Keratinocyte (primary cell): ENCODE measurements at regions not wholly inside any gene's neighbourhood (a gene's known extent, or its start where the extent isn't known, plus 50 kb on each side); places are given as distances from the start of the nearest gene placed in this dataset.

Experiments used
- DNase-seq: peaks from one replicate; pipeline ENCODE4 v3.0.0-alpha.2; 2011; ENCODE audit warnings: low read depth, missing footprints, low spot score
- FAIRE-seq: peaks from 2 replicates; lab custom pipeline; 2011; peaks lifted over from hg19 to GRCh38; lab: Jason Lieb, UNC
- H2AFZ ChIP-seq: 2 replicates; pipeline ENCODE4 v1.6.0; 2012; ENCODE audit warnings: low read length, control low read depth, inconsistent platforms; ENCODE audit not compliant: control insufficient read depth
- H3K27ac ChIP-seq: 2 replicates; pipeline ENCODE4 v1.5.1; 2011; ENCODE audit warnings: low read length; ENCODE audit not compliant: control insufficient read depth, insufficient read depth
- H3K27me3 ChIP-seq: 3 replicates; pipeline ENCODE4 v1.6.0; 2011; ENCODE audit warnings: low read length; ENCODE audit not compliant: control insufficient read depth, insufficient read depth; ENCODE audit errors: extremely low read depth
- H3K36me3 ChIP-seq, 2 experiments: 2 replicates in 1 of 2; 3 replicates in 1 of 2; pipeline ENCODE4 v1.5.1; 2011; ENCODE audit warnings: low read length in 2 of 2, mild to moderate bottlenecking in 1 of 2; ENCODE audit not compliant: control insufficient read depth in 2 of 2, insufficient read depth in 2 of 2; ENCODE audit errors: extremely low read depth in 1 of 2
- H3K4me1 ChIP-seq: 3 replicates; pipeline ENCODE4 v1.5.1; 2011; ENCODE audit warnings: low read length; ENCODE audit not compliant: control insufficient read depth, insufficient read depth; ENCODE audit errors: extremely low read depth
- H3K4me2 ChIP-seq: 3 replicates; pipeline ENCODE4 v1.6.0; 2011; ENCODE audit warnings: low read depth, low read length; ENCODE audit not compliant: control insufficient read depth, insufficient read depth; ENCODE audit errors: extremely low read depth
- H3K4me3 ChIP-seq, 3 experiments: fragments of 200-600 bp in 1 of 3; sonication (generic) in 1 of 3; 2 replicates in 2 of 3; 3 replicates in 1 of 3; pipeline ENCODE4 v1.5.1; 2011 to 2016; ENCODE audit warnings: low read length in 3 of 3, mild to moderate bottlenecking in 3 of 3, control low read depth in 2 of 3, inconsistent platforms in 1 of 3, low read depth in 1 of 3, mixed read lengths in 1 of 3, mixed run types in 1 of 3, moderate library complexity in 1 of 3; ENCODE audit not compliant: control insufficient read depth in 2 of 3, insufficient read depth in 2 of 3; ENCODE audit errors: extremely low read depth in 1 of 3
- H3K79me2 ChIP-seq: 2 replicates; pipeline ENCODE4 v1.6.0; 2012; ENCODE audit warnings: low read length; ENCODE audit not compliant: control insufficient read depth, insufficient read depth
- H3K9ac ChIP-seq: 3 replicates; pipeline ENCODE4 v1.6.0; 2011; ENCODE audit warnings: low read length; ENCODE audit not compliant: control insufficient read depth, insufficient read depth; ENCODE audit errors: extremely low read depth
- H3K9me1 ChIP-seq: 3 replicates; pipeline ENCODE4 v1.6.0; 2011; ENCODE audit warnings: low read length; ENCODE audit not compliant: control insufficient read depth, insufficient read depth; ENCODE audit errors: extremely low read depth
- H3K9me3 ChIP-seq: 2 replicates; pipeline ENCODE4 v1.5.1; 2012; ENCODE audit warnings: low read depth, low read length; ENCODE audit not compliant: control insufficient read depth
- H4K20me1 ChIP-seq: 3 replicates; pipeline ENCODE4 v1.6.0; 2011; ENCODE audit warnings: low read length; ENCODE audit not compliant: control insufficient read depth, insufficient read depth; ENCODE audit errors: extremely low read depth
- EZH2 ChIP-seq: IDR thresholded peaks from one replicate; pipeline ENCODE4 v1.6.1; 2012; ENCODE audit warnings: inconsistent platforms, mild to moderate bottlenecking, low read length, moderate library complexity
- dilution Hi-C: fragments of 300-500 bp; cut with MboI; formaldehyde crosslinking; loops from one replicate; pipeline ENCODE4 v1.7.0; 2020; ENCODE audit warnings: low sequenced_read_pairs; ENCODE audit not compliant: extremely low pct_ligation_motif_present
- TF ChIP-seq, protein P1 (sequence below), 3 experiments: IDR thresholded peaks in 1 of 3; conservative IDR thresholded peaks in 1 of 3; optimal IDR thresholded peaks in 1 of 3; 2 replicates in 2 of 3; 3 replicates in 1 of 3; pipeline versions ENCODE3 to v1.5.1; 2011; ENCODE audit warnings: low read length in 3 of 3, mild to moderate bottlenecking in 3 of 3, moderate library complexity in 2 of 3, control low read depth in 1 of 3, inconsistent platforms in 1 of 3; ENCODE audit not compliant: insufficient read depth in 2 of 3; ENCODE audit errors: extremely low read depth in 1 of 3

DNA sequence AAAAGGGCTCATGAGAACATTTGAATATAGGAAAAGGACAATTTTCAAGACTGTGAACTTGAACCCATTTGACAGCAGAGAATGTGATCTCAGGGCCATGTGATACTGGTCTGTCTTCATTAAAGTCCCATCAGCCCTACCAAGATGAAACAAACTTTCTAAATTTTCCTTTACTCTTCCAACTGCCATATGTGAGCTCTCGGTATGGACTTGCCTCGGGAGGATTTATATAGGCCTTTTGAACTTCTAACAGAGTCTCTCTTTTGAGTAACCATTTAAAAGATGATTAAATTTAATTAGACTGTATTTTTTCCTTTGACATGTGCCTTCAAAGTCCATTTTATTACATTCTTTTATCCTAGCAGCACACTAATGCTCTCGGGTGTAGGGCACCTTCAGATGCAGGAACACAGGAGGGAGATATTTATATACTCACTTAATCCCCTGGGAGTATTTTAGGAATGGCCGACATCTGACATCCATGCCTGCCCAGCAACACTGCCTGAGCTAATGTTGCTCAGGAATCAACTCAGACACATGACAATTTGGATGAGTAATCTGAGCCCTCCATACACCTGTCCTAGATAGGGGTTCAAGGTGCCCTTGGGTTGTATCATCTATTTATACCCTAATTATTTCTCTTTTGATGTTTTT, 155.0 kb downstream of the SLC7A11 start:
- FAIRE-seq (no peak), DNase-seq (no peak)

DNA sequence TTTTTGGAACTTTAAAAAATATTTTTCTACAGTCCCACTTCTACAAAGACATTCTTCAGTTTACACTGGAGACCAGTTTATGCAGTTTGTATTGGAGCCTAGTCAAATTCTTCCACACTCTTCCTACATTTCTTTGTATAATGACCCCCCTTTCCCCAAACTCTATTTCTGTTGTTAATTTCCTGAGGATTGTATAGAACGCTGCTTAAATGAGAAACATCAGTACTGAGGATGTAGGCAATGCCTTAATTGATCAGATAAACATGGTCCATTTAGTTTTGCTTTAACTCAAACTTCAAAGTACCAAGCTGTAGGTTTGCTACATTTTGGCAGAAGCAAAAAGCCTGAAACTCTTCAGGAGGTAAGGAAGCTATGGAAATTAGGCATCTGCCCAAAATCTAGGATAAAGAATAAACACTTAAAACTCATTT, 155.5 kb downstream of the SLC7A11 start:
- H3K27me3 ChIP-seq: no peaks in the 10 kb centered on the region
- no peaks in the 10 kb centered on the region for H3K79me2 ChIP-seq
- H3K4me1 ChIP-seq: peaks cover 3% of the 10 kb centered on the region
- no peak for DNase-seq
- H3K27ac ChIP-seq: no peak overlapping the region
- H3K9me3 ChIP-seq: no peaks in the 10 kb centered on the region
- H3K36me3 ChIP-seq: no peaks in the 10 kb centered on the region
- no peaks in the 10 kb centered on the region for H3K9me1 ChIP-seq
- H3K4me2 ChIP-seq: no peak overlapping the region
- dilution Hi-C loops: no loop called here
- no peak for TF ChIP-seq EZH2
- TF ChIP-seq, protein P1, sequence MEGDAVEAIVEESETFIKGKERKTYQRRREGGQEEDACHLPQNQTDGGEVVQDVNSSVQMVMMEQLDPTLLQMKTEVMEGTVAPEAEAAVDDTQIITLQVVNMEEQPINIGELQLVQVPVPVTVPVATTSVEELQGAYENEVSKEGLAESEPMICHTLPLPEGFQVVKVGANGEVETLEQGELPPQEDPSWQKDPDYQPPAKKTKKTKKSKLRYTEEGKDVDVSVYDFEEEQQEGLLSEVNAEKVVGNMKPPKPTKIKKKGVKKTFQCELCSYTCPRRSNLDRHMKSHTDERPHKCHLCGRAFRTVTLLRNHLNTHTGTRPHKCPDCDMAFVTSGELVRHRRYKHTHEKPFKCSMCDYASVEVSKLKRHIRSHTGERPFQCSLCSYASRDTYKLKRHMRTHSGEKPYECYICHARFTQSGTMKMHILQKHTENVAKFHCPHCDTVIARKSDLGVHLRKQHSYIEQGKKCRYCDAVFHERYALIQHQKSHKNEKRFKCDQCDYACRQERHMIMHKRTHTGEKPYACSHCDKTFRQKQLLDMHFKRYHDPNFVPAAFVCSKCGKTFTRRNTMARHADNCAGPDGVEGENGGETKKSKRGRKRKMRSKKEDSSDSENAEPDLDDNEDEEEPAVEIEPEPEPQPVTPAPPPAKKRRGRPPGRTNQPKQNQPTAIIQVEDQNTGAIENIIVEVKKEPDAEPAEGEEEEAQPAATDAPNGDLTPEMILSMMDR (optimal IDR thresholded peaks at IDR 0.05 in 1 of 3, IDR thresholded peaks at IDR 0.05 in 1 of 3, conservative IDR thresholded peaks at IDR 0.05 in 1 of 3; ENCODE audit: extremely low read depth in 1 of 3, insufficient read depth in 2 of 3, low read length in 3 of 3): no peak
- H2AFZ ChIP-seq: no peak overlapping the region
- no peak overlapping the region for H3K9ac ChIP-seq
- no peaks in the 10 kb centered on the region for H4K20me1 ChIP-seq
- H3K4me3 ChIP-seq: no peak overlapping the region
- FAIRE-seq: no peak

More for the DNA sequence above, 155.0 kb downstream of the SLC7A11 start:
- no peak overlapping the region for H3K4me3 ChIP-seq
- H3K27me3 ChIP-seq: no peaks in the 10 kb centered on the region
- H3K4me1 ChIP-seq: peaks cover 3% of the 10 kb centered on the region
- no peak overlapping the region for H3K27ac ChIP-seq
- H2AFZ ChIP-seq: no peak overlapping the region
- no peaks in the 10 kb centered on the region for H3K79me2 ChIP-seq
- no peaks in the 10 kb centered on the region for H4K20me1 ChIP-seq
- H3K36me3 ChIP-seq: no peaks in the 10 kb centered on the region
- H3K9me3 ChIP-seq: no peaks in the 10 kb centered on the region
- dilution Hi-C loops: no loop called here
- H3K4me2 ChIP-seq: no peak overlapping the region
- TF ChIP-seq EZH2: no peak
- TF ChIP-seq, protein P1 (optimal IDR thresholded peaks at IDR 0.05 in 1 of 3, IDR thresholded peaks at IDR 0.05 in 1 of 3, conservative IDR thresholded peaks at IDR 0.05 in 1 of 3; ENCODE audit: extremely low read depth in 1 of 3, insufficient read depth in 2 of 3, low read length in 3 of 3): no peak
- H3K9me1 ChIP-seq: no peaks in the 10 kb centered on the region
- no peak overlapping the region for H3K9ac ChIP-seq
